Left lung (tissue), 4 donors: ENCODE measurements at regions not wholly inside any gene's neighbourhood (a gene's known extent, or its start where the extent isn't known, plus 50 kb on each side); places are given as distances from the start of the nearest gene placed in this dataset.
"Not testable (repeated sequence)": the region's sequence is repeated elsewhere in the genome, so short reads cannot be mapped to it uniquely, and the experiment has no call there.

ENCODE experiments used
- ATAC-seq: fragments of 200-7000 bp; cut with Tn5 transposase; one replicate; pipeline ENCODE4 v1.9.1; 2020; ENCODE audit warnings: moderate library complexity
- DNase-seq, 4 donors: peaks; one replicate each; pipeline ENCODE4 v3.0.0-alpha.2; 2013 to 2020
- H3K27ac ChIP-seq, 2 donors: fragments of 200-600 bp; sonication (generic) in 1 of 2; one replicate each; pipeline versions ENCODE4 v1.5.0 to v1.8.0; 2020 to 2021
- H3K27me3 ChIP-seq, 2 donors: fragments of 200-600 bp; sonication (generic) in 1 of 2; one replicate each; pipeline versions ENCODE4 v1.5.0 to v1.8.0; 2020 to 2021
- H3K36me3 ChIP-seq, 2 donors: fragments of 200-600 bp; sonication (generic) in 1 of 2; one replicate each; pipeline versions ENCODE4 v1.5.0 to v1.8.0; 2020 to 2021
- H3K4me1 ChIP-seq, 2 donors: fragments of 200-600 bp; one replicate each; pipeline ENCODE4 v1.8.0; 2021
- H3K4me3 ChIP-seq, 2 donors: fragments of 200-600 bp; sonication (generic) in 1 of 2; one replicate each; pipeline versions ENCODE4 v1.5.0 to v1.8.0; 2020 to 2021; ENCODE audit warnings: mild to moderate bottlenecking in 1 of 2
- H3K9me3 ChIP-seq, 2 donors: fragments of 200-600 bp; sonication (generic) in 1 of 2; one replicate each; pipeline versions ENCODE4 v1.5.0 to v1.8.0; 2020 to 2021
- CTCF ChIP-seq, 2 donors: fragments of 200-600 bp; sonication (generic) in 1 of 2; IDR thresholded peaks; one replicate each; pipeline versions ENCODE4 v1.5.0 to v1.8.0; 2021; ENCODE audit warnings: antibody characterized with exemption in 2 of 2
- intact Hi-C, 2 donors: fragments of 100-400 bp; cut with DNase I; formaldehyde crosslinking; loops; one replicate each; pipeline versions ENCODE4 v1.11.2 to v1.14.2; 2022
- donor health status: DM: no; HTN: yes; CAD: no.
- donor health status: DM: no; HTN: no; CAD: no.

DNA sequence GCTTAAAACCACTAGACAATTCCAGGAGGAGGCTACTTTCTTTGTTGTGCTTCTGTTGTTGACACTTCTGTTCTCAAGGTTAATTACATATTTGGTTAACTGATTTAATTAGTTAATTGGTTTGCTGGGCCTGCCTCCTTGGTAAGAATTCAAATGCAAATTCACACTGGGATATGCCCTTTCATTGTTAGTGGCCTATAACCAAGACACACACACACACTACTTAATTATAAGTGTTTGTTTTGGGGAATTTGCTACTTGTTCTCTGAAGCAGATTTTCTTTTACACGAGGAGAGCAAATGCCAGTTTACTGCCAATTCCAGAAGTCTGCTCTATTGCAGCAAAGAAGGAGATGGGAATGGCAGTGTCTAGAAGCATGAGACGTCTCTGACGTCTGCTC, 101.6 kb upstream of the BASP1 start:
- TF ChIP-seq CTCF (IDR thresholded peaks at IDR 0.05) = no peak
- peak; percentile 28 for ATAC-seq
- no peak overlapping the region for H3K4me3 ChIP-seq

GRCh38 chr5:17118631-17119030, 98.8 kb upstream of the BASP1 start:
- H3K36me3 ChIP-seq = no peaks in the 10 kb centered on the region
- peak overlapping the region in 1 of 2 donors; percentile 89 for H3K27ac ChIP-seq
- no peak for TF ChIP-seq CTCF (IDR thresholded peaks at IDR 0.05)
- H3K4me1 ChIP-seq = peaks cover 0 to 24% of the 10 kb centered on the region in 2 donors
- no peaks in the 10 kb centered on the region for H3K9me3 ChIP-seq
- peak in 1 of 4 donors; percentile 77 for DNase-seq
- H3K4me3 ChIP-seq = no peak overlapping the region
- ATAC-seq = peak; percentile 90
- no peaks in the 10 kb centered on the region for H3K27me3 ChIP-seq
- intact Hi-C loops = no loop called here

More for the DNA sequence above, 101.6 kb upstream of the BASP1 start:
- Histone ChIP-seq H3K27ac (no peak overlapping the region), H3K9me3 (no peaks in the 10 kb centered on the region), H3K4me1 (peaks cover 0 to 28% of the 10 kb centered on the region in 2 donors), H3K27me3 (no peaks in the 10 kb centered on the region), H3K36me3 (no peaks in the 10 kb centered on the region)
- DNase-seq = no peak
- intact Hi-C loops = no loop called here

GRCh38 chr5:17120209-17120608, 97.2 kb upstream of the BASP1 start:
- Histone ChIP-seq H3K27me3 (no peaks in the 10 kb centered on the region), H3K27ac (no peak overlapping the region), H3K9me3 (no peaks in the 10 kb centered on the region), H3K4me1 (peaks cover 0 to 24% of the 10 kb centered on the region in 2 donors), H3K4me3 (no peak overlapping the region), H3K36me3 (no peaks in the 10 kb centered on the region)
- ATAC-seq = no peak
- no peak for TF ChIP-seq CTCF (IDR thresholded peaks at IDR 0.05)
- no peak for DNase-seq
- intact Hi-C loops = no loop called here

DNA sequence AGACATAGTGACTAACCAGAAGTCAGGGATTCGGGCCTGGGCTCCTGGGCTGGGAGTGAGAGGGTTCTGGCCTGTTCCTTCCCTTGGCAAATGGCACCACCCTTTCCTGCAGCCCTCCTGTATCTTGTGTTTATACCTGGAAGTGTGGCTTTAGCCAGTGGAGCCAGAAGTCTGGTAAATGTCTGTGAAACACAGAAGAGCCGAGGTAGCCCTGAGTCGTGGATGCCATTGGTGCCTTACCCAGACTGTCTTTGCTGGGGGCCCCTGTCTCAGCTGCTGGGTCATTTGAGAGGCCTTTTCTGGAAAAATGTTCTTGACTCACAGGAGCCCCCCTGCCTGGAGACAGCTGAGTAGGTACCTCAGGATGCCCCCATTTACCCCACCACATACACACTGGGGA, 95.7 kb upstream of the BASP1 start:
- H3K27me3 ChIP-seq = no peaks in the 10 kb centered on the region
- no peak for DNase-seq
- H3K36me3 ChIP-seq = no peaks in the 10 kb centered on the region
- no peak for TF ChIP-seq CTCF (IDR thresholded peaks at IDR 0.05)
- H3K4me3 ChIP-seq = no peak overlapping the region
- H3K27ac ChIP-seq = no peak overlapping the region
- no peaks in the 10 kb centered on the region for H3K9me3 ChIP-seq
- no peak for ATAC-seq
- intact Hi-C loops = no loop called here
- peaks cover 0 to 24% of the 10 kb centered on the region in 2 donors for H3K4me1 ChIP-seq

GRCh38 chr5:17123010-17123409, 94.4 kb upstream of the BASP1 start:
- Histone ChIP-seq H3K27ac (no peak overlapping the region), H3K27me3 (no peaks in the 10 kb centered on the region), H3K4me3 (no peak overlapping the region), H3K36me3 (no peaks in the 10 kb centered on the region), H3K4me1 (peaks cover 0 to 21% of the 10 kb centered on the region in 2 donors), H3K9me3 (no peaks in the 10 kb centered on the region)
- no peak for TF ChIP-seq CTCF (IDR thresholded peaks at IDR 0.05)
- intact Hi-C loops = no loop called here
- DNase-seq (no peak), ATAC-seq (no peak)

DNA sequence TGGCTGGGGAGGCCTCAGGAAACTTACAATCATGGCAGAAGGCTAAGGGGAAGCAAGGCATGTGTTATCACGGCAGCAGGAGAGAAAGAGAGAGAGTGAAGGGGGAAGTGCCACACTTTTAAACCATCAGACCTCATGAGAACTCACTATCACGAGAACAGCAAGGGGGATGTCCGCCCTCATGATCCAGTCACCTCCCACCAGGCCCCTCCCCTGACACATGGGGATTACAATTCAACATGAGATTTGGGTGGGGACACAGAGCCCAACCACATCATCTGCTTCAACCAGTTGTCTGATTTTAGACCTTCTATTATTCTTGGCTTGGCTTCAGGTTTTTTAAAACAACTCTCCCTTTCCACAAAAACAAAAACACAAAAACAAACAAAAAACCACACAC, 93.7 kb upstream of the BASP1 start:
- intact Hi-C loops, H3K36me3 ChIP-seq, H3K27me3 ChIP-seq, DNase-seq, H3K27ac ChIP-seq, ATAC-seq, H3K4me3 ChIP-seq, H3K9me3 ChIP-seq: not testable (repeated sequence)
- H3K4me1 ChIP-seq = peaks cover 0 to 15% of the 10 kb centered on the region in 2 donors
